IPS-15b (cell line): ENCODE measurements at regions not wholly inside any gene's neighbourhood (a gene's known extent, or its start where the extent isn't known, plus 50 kb on each side); places are given as distances from the start of the nearest gene placed in this dataset.

Experiments used
- H3K27me3 ChIP-seq: one replicate; pipeline ENCODE4 v1.6.1; 2013; ENCODE audit warnings: low read length; ENCODE audit not compliant: control insufficient read depth, insufficient read depth
- H3K36me3 ChIP-seq: one replicate; pipeline ENCODE4 v1.6.1; 2013; ENCODE audit warnings: low read length; ENCODE audit not compliant: control insufficient read depth, insufficient read depth
- H3K4me1 ChIP-seq: one replicate; pipeline ENCODE4 v1.6.1; 2013; ENCODE audit warnings: mild to moderate bottlenecking, low read length; ENCODE audit not compliant: control insufficient read depth, insufficient read depth
- H3K4me3 ChIP-seq: one replicate; pipeline ENCODE4 v1.5.1; 2013; ENCODE audit warnings: low read depth, low read length
- H3K9ac ChIP-seq: one replicate; pipeline ENCODE4 v1.6.1; 2013; ENCODE audit warnings: low read depth, mild to moderate bottlenecking, low read length
- H3K9me3 ChIP-seq: one replicate; pipeline ENCODE4 v1.6.1; 2013; ENCODE audit warnings: mild to moderate bottlenecking, low read length; ENCODE audit not compliant: control insufficient read depth, insufficient read depth

DNA sequence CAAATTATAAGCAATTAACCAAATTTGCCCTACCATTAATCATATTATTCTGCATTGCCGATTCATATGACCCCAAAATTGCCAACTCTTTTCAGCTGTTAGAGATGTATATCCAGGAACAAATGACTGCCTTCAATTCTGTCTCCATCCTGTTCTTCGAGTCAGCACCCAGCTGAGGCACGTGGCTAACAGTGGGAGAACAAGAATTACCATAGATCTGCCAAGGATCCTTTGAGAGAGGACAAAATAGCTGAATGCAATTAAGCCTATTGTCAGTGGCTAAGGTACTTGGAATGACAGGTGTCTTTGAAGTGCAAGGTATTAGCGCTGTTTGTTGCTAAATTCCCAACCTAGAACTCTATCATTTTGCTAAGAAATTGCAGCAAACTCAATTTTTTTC is 426.1 kb downstream of the TSHZ3 start:
- Histone ChIP-seq H3K27me3 (no peaks in the 10 kb centered on the region), H3K9me3 (no peaks in the 10 kb centered on the region), H3K9ac (no peak overlapping the region), H3K36me3 (no peaks in the 10 kb centered on the region), H3K4me1 (no peaks in the 10 kb centered on the region), H3K4me3 (no peak overlapping the region)

DNA sequence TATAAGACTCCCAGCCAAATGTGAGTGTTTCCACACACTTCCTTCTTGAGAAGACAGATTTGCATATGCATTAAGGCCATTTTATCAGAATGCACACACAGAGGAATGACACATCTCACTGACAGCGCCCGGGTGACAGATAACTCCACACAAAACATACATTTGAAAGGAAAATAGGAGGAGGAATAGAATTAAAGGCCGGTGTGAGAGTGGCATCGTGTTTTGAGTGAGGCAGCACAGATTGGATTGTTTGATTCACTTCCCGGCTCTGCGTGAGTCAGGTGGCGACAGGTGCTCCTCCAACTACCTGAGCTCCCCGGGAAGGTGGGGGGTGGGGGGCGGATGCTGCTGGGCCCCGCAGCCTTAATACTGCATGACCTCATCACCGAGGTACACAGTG is 429.0 kb downstream of the TSHZ3 start:
- Histone ChIP-seq H3K4me1 (no peaks in the 10 kb centered on the region), H3K9me3 (no peaks in the 10 kb centered on the region), H3K36me3 (no peaks in the 10 kb centered on the region), H3K9ac (no peak overlapping the region), H3K4me3 (no peak overlapping the region), H3K27me3 (no peaks in the 10 kb centered on the region)

DNA sequence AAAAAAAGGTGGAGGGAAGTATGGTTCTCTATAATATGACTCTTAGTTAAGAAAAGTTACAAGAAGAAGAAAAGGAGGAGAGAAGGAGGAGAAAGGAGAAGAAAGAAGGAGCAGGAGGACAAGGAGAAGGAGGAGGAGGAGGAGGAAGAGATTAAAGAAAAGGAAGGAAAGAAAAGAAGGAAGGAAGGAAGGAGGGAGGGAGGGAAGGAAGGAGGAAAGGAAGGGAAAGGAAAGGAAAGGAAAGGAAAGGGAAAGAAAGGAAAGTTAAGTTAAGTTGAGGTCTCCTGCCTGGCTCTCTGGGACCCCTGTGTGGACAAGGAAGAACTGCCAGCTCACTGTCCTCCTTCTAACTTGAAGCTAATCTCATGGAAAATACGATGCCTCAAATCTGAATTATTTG is 429.5 kb downstream of the TSHZ3 start:
- Histone ChIP-seq H3K4me3 (no peak overlapping the region), H3K4me1 (no peaks in the 10 kb centered on the region), H3K27me3 (no peaks in the 10 kb centered on the region), H3K36me3 (no peaks in the 10 kb centered on the region), H3K9me3 (no peaks in the 10 kb centered on the region), H3K9ac (no peak overlapping the region)

DNA sequence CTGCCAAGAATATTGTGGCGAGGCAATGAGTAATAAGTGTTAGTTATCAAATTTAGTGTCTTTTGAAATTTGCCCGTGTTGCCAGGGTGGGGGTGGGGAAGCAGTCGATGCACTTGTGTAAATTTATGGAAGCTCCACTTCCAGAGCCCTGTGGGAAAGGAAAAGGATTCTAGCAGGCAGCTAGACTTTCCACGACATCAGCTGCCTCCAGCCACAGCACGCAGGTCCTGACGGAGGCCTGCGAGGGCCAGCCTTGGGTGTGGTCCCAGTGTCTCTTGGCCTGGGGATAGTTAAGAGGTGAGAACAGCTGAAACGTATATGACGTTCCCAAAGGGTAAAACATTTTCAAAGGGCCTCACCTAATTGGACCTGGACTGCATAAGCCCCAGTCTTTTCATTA is 433.0 kb downstream of the TSHZ3 start:
- Histone ChIP-seq H3K4me1 (no peaks in the 10 kb centered on the region), H3K9ac (no peak overlapping the region), H3K27me3 (no peaks in the 10 kb centered on the region), H3K36me3 (no peaks in the 10 kb centered on the region), H3K4me3 (no peak overlapping the region), H3K9me3 (no peaks in the 10 kb centered on the region)

DNA sequence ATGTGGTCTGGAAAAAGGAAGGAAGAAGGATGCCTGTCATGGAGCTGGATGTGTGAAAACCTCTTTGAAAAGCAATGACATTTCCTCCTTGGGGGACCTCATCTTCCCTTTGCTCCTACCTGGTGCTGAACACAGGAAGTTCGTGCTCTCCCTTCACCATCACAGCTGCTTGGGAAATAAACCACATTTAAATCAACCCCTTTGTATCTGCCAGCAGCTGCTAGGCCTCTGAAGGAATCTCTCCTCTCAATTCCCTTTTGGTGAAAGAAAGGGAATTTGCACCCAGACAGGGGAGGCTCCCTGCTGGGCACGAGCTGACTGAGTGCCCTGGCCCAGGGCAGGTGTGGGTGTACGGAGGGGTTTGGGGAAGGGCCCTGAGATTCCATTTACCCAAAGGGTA is 437.7 kb downstream of the TSHZ3 start:
- Histone ChIP-seq H3K36me3 (no peaks in the 10 kb centered on the region), H3K9ac (no peak overlapping the region), H3K27me3 (no peaks in the 10 kb centered on the region), H3K4me3 (no peak overlapping the region), H3K4me1 (no peaks in the 10 kb centered on the region), H3K9me3 (no peaks in the 10 kb centered on the region)

DNA sequence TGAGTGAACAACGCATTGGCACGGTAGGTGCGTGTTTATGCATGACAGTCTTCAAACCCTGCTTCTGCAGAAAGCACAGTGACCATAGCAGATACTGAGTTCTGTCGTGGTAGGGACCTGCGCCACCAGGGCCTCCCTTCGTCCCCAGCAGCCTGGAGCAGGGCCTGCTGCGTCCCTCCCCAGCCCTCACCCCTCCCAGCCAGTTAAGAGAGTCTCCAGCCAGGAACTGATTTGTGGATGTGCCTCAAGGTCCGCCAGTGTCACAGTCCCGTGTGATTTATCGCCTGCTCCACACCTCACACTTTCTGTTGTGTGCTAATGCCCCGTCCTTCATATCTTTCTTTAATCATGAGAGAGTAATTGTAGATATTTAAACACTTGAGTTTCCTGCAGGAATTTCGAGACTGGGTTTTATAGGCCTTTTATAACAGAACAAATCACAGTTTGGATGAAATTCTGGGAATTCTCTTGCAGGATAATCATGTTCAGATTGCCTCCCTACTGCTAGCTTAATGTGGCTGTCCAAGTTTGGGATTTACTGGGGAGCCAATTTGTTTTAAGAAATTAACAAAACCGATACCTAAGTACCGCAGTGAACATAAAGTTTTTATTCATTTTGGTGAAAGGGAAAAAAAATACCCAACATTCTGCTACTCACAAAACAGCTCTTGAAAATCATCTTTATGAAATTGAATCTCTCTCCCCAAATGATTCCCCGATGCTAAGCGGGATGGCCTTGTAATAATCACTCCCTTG is 438.6 kb downstream of the TSHZ3 start:
- Histone ChIP-seq H3K36me3 (no peaks in the 10 kb centered on the region), H3K4me1 (no peaks in the 10 kb centered on the region), H3K27me3 (no peaks in the 10 kb centered on the region)

DNA sequence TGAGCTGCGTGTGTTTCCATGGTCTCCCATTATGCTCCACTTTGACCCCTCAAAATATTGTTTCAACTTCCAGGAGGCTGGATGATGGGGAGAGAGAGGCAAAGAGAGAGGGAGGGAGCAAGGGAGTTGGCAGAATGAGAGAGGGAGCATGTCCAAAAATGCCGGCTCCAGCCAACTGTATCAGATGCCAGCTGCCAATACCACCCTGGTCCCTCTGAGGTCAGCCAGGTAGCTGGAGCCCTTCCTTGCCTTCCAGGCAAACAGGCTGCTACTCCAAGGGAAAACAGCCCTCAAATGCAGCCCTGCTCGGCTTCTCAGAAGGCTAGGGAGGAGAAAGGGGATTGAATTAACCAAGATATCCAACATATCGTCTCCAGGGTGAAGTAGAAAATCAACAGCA is 440.0 kb downstream of the TSHZ3 start:
- no peak overlapping the region for H3K4me3 ChIP-seq
- no peaks in the 10 kb centered on the region for H3K4me1 ChIP-seq
- H3K9ac ChIP-seq: no peak overlapping the region
- no peaks in the 10 kb centered on the region for H3K36me3 ChIP-seq
- H3K9me3 ChIP-seq: no peaks in the 10 kb centered on the region
- H3K27me3 ChIP-seq: no peaks in the 10 kb centered on the region

More for the DNA sequence above, 438.6 kb downstream of the TSHZ3 start:
- Histone ChIP-seq H3K4me3 (no peak overlapping the region), H3K9me3 (no peaks in the 10 kb centered on the region), H3K9ac (no peak overlapping the region)

DNA sequence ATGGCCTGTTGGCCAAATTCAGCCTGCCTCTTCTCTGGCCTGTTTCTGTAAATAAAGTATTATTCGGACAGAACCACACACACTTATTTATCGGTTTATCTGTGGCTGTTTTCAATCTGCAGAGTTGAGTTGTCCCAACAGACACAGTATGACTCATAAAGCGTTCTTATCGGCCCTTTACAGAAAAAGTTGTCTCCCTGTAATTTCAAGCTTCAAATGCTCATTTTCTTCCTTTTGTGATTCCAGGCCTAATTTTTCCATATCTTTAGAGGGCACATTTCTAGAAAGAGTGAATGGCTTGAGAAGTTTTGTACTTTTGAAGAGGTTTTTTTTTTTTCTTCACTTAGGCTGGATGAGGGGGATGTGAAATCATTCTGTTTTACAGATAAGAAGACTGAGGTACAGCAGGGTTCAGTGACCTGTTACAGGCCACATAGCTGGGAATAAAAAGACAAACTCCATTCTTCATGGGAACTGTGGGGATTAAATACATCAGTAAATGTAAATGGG is 440.9 kb downstream of the TSHZ3 start:
- H3K27me3 ChIP-seq: no peaks in the 10 kb centered on the region
- no peak overlapping the region for H3K4me3 ChIP-seq
- H3K36me3 ChIP-seq: no peaks in the 10 kb centered on the region
- H3K9ac ChIP-seq: no peak overlapping the region
- no peaks in the 10 kb centered on the region for H3K9me3 ChIP-seq
- H3K4me1 ChIP-seq: no peaks in the 10 kb centered on the region

DNA sequence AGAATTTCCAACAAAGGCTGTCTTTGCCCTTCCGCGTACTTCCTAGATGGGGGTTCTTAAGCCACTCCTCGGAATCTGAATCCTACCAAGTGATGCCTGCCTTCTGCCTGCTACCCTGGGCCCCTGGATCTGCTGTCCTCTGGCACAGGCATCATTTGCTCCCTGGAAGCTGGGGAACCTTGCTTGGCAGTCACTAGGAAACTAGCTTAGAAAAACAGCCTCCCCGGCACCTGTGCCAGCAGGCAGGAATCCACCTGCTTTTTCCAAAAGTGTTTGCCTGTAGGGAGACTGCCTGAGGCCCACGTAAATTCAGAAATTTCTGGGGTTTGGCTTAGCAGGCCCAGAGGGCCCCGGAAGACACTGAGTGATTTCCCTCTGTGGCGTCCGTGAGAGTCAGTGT is 442.4 kb downstream of the TSHZ3 start:
- Histone ChIP-seq H3K27me3 (no peaks in the 10 kb centered on the region), H3K9ac (no peak overlapping the region), H3K4me3 (no peak overlapping the region), H3K4me1 (no peaks in the 10 kb centered on the region), H3K36me3 (no peaks in the 10 kb centered on the region), H3K9me3 (no peaks in the 10 kb centered on the region)

DNA sequence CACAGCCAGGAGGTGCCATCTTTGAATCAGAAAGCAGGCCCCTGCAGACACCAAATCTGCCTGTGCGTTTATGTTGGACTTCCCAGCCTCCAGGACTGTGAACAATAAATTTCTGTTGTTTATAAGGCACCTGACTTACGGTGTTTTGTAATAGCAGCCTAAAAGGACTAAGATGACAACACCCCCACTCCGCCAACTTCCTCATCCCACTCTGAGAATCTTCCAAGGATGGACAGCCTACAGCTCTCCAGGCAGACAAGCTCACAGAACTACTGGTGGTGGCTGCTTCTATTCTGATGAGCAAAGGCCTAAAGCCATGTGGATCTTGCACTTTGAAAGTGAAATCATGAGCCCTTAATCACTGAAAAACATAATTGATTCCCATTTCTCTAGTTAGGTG is 449.2 kb downstream of the TSHZ3 start:
- peaks cover 24% of the 10 kb centered on the region for H3K4me1 ChIP-seq
- no peak overlapping the region for H3K4me3 ChIP-seq
- no peaks in the 10 kb centered on the region for H3K9me3 ChIP-seq
- H3K9ac ChIP-seq: no peak overlapping the region
- H3K36me3 ChIP-seq: no peaks in the 10 kb centered on the region
- no peaks in the 10 kb centered on the region for H3K27me3 ChIP-seq

DNA sequence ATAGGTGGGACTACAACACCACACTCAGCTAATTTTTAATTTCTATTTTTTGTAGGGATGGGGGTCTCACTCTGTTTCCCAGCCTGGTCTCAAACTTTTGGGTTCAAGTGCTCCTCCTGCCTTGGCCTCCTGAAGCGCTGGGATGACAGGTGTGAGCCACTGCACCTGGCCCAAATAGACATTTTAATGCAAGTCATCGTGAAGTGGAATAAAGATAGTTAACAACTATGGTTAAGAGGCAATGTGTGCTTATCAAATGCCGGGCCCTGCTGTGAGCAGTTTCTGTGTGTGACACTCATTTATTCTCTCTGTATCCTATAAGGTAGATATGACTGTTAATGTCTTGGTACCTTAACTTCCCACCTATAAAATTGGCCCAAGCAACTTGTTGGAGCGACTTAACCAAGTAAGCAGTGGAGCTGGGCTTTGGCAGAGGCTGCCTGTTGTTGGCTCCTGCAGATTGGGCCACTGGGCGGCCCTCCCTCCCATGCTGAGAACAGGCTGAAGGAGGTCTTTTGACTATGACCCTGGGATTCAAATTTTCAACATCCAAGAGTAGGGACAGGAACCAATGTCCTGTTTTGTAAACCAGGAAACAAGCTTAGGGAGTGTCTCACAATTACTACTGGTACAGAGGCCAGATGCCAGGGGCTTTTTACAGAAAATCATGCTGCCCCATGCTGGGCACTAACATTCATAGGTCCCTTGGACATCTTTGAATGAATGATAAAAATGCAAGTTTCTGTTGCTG is 450.7 kb downstream of the TSHZ3 start:
- H3K9me3 ChIP-seq: no peaks in the 10 kb centered on the region
- H3K36me3 ChIP-seq: no peaks in the 10 kb centered on the region
- H3K4me3 ChIP-seq: no peak overlapping the region
- no peak overlapping the region for H3K9ac ChIP-seq
- no peaks in the 10 kb centered on the region for H3K27me3 ChIP-seq
- peaks cover 24% of the 10 kb centered on the region for H3K4me1 ChIP-seq

DNA sequence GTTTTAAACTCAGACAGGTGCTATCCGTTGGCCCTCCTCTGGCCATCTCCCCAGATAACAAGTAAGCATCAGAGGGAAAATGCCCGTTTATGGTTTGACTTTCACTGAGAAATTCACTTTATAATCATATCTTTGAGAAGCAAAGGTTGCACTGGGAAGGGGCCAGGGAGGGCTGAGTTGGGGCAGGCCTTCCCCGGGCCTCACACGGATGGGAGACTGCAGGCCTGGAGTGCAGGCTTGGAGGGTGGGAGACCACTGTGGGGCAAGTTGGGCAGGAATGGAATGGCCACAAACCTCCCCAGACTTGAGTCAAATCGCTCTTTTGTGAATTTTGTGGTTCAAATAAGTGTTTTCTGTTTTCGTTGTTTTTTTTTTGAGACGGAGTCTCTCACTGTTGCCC is 451.7 kb downstream of the TSHZ3 start:
- H3K27me3 ChIP-seq: no peaks in the 10 kb centered on the region
- H3K9ac ChIP-seq: no peak overlapping the region
- peaks cover 24% of the 10 kb centered on the region for H3K4me1 ChIP-seq
- no peaks in the 10 kb centered on the region for H3K36me3 ChIP-seq
- H3K9me3 ChIP-seq: no peaks in the 10 kb centered on the region
- H3K4me3 ChIP-seq: no peak overlapping the region
